Vagina (tissue), 2 donors: ENCODE measurements at regions not wholly inside any gene's neighbourhood (a gene's known extent, or its start where the extent isn't known, plus 50 kb on each side); places are given as distances from the start of the nearest gene placed in this dataset.

Experiments
- POLR2A ChIP-seq, 2 donors: fragments of 450-650 bp; IDR thresholded peaks; one replicate each; pipeline ENCODE4 v1.6.1; 2017; ENCODE audit warnings: antibody characterized with exemption in 2 of 2, mild to moderate bottlenecking in 2 of 2, moderate library complexity in 2 of 2
- TF ChIP-seq, protein P1 (sequence below), 3 experiments: fragments of 450-650 bp in 2 of 3; fragments of 200-600 bp in 1 of 3; sonication (generic) in 1 of 3; IDR thresholded peaks; one replicate each; pipeline ENCODE4 v1.5.1; 2017 to 2019; ENCODE audit warnings: antibody characterized with exemption in 3 of 3, mild to moderate bottlenecking in 2 of 3, moderate library complexity in 2 of 3

DNA sequence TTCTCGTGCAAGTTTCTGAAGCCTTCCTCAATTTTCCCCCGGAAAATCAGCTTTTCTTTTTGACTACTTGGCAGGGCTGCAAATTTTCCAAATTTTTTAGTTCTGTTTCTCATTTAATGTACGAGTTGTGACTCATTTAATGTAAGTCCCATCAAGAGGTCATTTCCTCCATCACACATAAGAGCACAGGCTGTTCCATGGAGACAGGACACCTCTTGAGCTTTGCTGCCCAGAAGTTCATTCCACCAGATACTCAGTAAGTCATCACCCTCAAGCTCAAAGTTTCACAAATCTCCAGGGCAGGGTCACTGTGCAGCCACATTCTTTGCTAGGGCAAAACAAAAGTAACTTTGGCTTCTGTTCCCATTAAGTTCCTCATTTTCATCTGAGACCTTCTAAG, 101.5 kb upstream of the TEKT4 start:
- no peak for TF ChIP-seq POLR2A (IDR thresholded peaks at IDR 0.05)
- TF ChIP-seq, protein P1, sequence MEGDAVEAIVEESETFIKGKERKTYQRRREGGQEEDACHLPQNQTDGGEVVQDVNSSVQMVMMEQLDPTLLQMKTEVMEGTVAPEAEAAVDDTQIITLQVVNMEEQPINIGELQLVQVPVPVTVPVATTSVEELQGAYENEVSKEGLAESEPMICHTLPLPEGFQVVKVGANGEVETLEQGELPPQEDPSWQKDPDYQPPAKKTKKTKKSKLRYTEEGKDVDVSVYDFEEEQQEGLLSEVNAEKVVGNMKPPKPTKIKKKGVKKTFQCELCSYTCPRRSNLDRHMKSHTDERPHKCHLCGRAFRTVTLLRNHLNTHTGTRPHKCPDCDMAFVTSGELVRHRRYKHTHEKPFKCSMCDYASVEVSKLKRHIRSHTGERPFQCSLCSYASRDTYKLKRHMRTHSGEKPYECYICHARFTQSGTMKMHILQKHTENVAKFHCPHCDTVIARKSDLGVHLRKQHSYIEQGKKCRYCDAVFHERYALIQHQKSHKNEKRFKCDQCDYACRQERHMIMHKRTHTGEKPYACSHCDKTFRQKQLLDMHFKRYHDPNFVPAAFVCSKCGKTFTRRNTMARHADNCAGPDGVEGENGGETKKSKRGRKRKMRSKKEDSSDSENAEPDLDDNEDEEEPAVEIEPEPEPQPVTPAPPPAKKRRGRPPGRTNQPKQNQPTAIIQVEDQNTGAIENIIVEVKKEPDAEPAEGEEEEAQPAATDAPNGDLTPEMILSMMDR (IDR thresholded peaks at IDR 0.05): no peak
